HEK293 (cell line): ENCODE measurements at regions not wholly inside any gene's neighbourhood (a gene's known extent, or its start where the extent isn't known, plus 50 kb on each side); places are given as distances from the start of the nearest gene placed in this dataset.
A peak's percentile ranks its signal among the peaks of the same experiment; 100 is the strongest.

Experiments used
- CTCF ChIA-PET: fragments of 350-600 bp; formaldehyde crosslinking; extraction: SDS; loops from one replicate; lab custom pipeline; 2021; ENCODE audit warnings: antibody characterized with exemption; lab: Yijun Ruan, JAX
- POLR2A ChIA-PET: fragments of 300-600 bp; formaldehyde crosslinking; extraction: SDS; loops from one replicate; lab custom pipeline; 2020; ENCODE audit warnings: antibody characterized with exemption, inconsistent platforms; lab: Yijun Ruan, JAX
- H3K27ac ChIP-seq: fragments of 200-500 bp; sonication (Bioruptor generic); 2 replicates; pipeline ENCODE4 v1.5.1; 2014; ENCODE audit warnings: low read depth, low read length, control low read depth, inconsistent platforms; ENCODE audit errors: extremely low read depth
- H3K36me3 ChIP-seq, 2 experiments: fragments of 200-500 bp in 1 of 2; sonication (Bioruptor generic) in 1 of 2; 1 replicate in 1 of 2; 2 replicates in 1 of 2; pipeline ENCODE4 v1.5.1; 2014 to 2017; ENCODE audit warnings: inconsistent platforms in 2 of 2, low read length in 2 of 2; ENCODE audit not compliant: control insufficient read depth in 2 of 2, insufficient read depth in 1 of 2
- H3K4me1 ChIP-seq: fragments of 200-500 bp; sonication (Bioruptor generic); 2 replicates; pipeline ENCODE4 v1.5.1; 2014; ENCODE audit warnings: mild to moderate bottlenecking, low read length, inconsistent platforms; ENCODE audit not compliant: control insufficient read depth, insufficient read depth
- H3K4me3 ChIP-seq: 2 replicates; pipeline ENCODE4 v1.5.1; 2011; ENCODE audit warnings: low read depth, mild to moderate bottlenecking, control low read depth, low read length, moderate library complexity
- H3K9me3 ChIP-seq: fragments of 200-500 bp; sonication (Bioruptor generic); 2 replicates; pipeline ENCODE4 v1.5.1; 2014; ENCODE audit warnings: low read depth, low read length, inconsistent platforms; ENCODE audit not compliant: control insufficient read depth, insufficient read depth
- KLF1 ChIP-seq: fragments of 450-650 bp; formaldehyde crosslinking; IDR thresholded peaks from 2 replicates; pipeline ENCODE4 v1.5.1; 2016; ENCODE audit warnings: missing biosample characterization, missing genetic modification characterization
- SCRT1 ChIP-seq: fragments of 450-650 bp; formaldehyde crosslinking; IDR thresholded peaks from 2 replicates; pipeline ENCODE4 v1.5.1; 2016; ENCODE audit warnings: missing biosample characterization, missing genetic modification characterization, borderline replicate concordance
- SETDB1 ChIP-seq: IDR thresholded peaks from one replicate; pipeline ENCODE4 v1.6.1; 2017; ENCODE audit warnings: mild to moderate bottlenecking, low read length, moderate library complexity, mixed read lengths; ENCODE audit not compliant: insufficient read length
- YY2 ChIP-seq: fragments of 450-650 bp; formaldehyde crosslinking; IDR thresholded peaks from 2 replicates; pipeline ENCODE4 v1.5.1; 2016; ENCODE audit warnings: missing biosample characterization, missing genetic modification characterization
- ZFHX2 ChIP-seq: fragments of 450-650 bp; formaldehyde crosslinking; conservative IDR thresholded peaks from 2 replicates; pipeline ENCODE4 v1.5.1; 2016; ENCODE audit warnings: missing biosample characterization, missing genetic modification characterization
- ZIC2 ChIP-seq: fragments of 450-650 bp; formaldehyde crosslinking; IDR thresholded peaks from 2 replicates; pipeline ENCODE4 v1.5.1; 2016; ENCODE audit warnings: missing biosample characterization, missing genetic modification characterization
- ZNF112 ChIP-seq: fragments of 450-650 bp; formaldehyde crosslinking; IDR thresholded peaks from 2 replicates; pipeline ENCODE4 v1.5.0; 2017; ENCODE audit warnings: missing biosample characterization, missing genetic modification characterization
- ZNF175 ChIP-seq: fragments of 450-650 bp; formaldehyde crosslinking; IDR thresholded peaks from 2 replicates; pipeline ENCODE4 v1.5.1; 2016; ENCODE audit warnings: missing biosample characterization, missing genetic modification characterization
- ZNF2 ChIP-seq: fragments of 450-650 bp; formaldehyde crosslinking; IDR thresholded peaks from 2 replicates; pipeline ENCODE4 v1.5.1; 2016; ENCODE audit warnings: missing biosample characterization, missing genetic modification characterization
- ZNF211 ChIP-seq: fragments of 450-650 bp; formaldehyde crosslinking; IDR thresholded peaks from 2 replicates; pipeline ENCODE4 v1.5.1; 2016; ENCODE audit warnings: low read depth, missing biosample characterization, missing genetic modification characterization
- ZNF23 ChIP-seq: fragments of 450-650 bp; formaldehyde crosslinking; IDR thresholded peaks from 2 replicates; pipeline ENCODE4 v1.5.1; 2016; ENCODE audit warnings: missing biosample characterization, missing genetic modification characterization, borderline replicate concordance
- ZNF292 ChIP-seq: fragments of 450-650 bp; formaldehyde crosslinking; IDR thresholded peaks from 2 replicates; pipeline ENCODE4 v1.5.1; 2016; ENCODE audit warnings: low read depth, missing biosample characterization, missing genetic modification characterization, borderline replicate concordance
- ZNF404 ChIP-seq: fragments of 450-650 bp; formaldehyde crosslinking; IDR thresholded peaks from 2 replicates; pipeline ENCODE4 v1.5.1; 2017; ENCODE audit warnings: missing biosample characterization, missing genetic modification characterization
- ZNF529 ChIP-seq: fragments of 450-650 bp; formaldehyde crosslinking; IDR thresholded peaks from 2 replicates; pipeline ENCODE4 v1.5.1; 2017; ENCODE audit warnings: missing genetic modification characterization, missing biosample characterization; ENCODE audit not compliant: insufficient replicate concordance
- ZNF626 ChIP-seq: fragments of 450-650 bp; sonication (Bioruptor Pico); formaldehyde crosslinking; IDR thresholded peaks from 2 replicates; pipeline ENCODE4 v1.5.1; 2018; ENCODE audit warnings: missing biosample characterization, missing genetic modification characterization, inconsistent platforms
- ZNF660 ChIP-seq: fragments of 450-650 bp; IDR thresholded peaks from 2 replicates; pipeline ENCODE4 v1.5.1; 2018; ENCODE audit warnings: missing biosample characterization, mild to moderate bottlenecking, missing genetic modification characterization
- ZNF701 ChIP-seq: fragments of 450-650 bp; formaldehyde crosslinking; IDR thresholded peaks from 2 replicates; pipeline ENCODE4 v1.5.1; 2016; ENCODE audit warnings: missing biosample characterization, missing genetic modification characterization
- ZNF76 ChIP-seq: fragments of 450-650 bp; formaldehyde crosslinking; IDR thresholded peaks from 2 replicates; pipeline ENCODE4; 2016; ENCODE audit warnings: low read depth, missing biosample characterization, missing genetic modification characterization, borderline replicate concordance
- ZNF785 ChIP-seq: fragments of 450-650 bp; formaldehyde crosslinking; IDR thresholded peaks from 2 replicates; pipeline ENCODE4 v1.5.1; 2016; ENCODE audit warnings: missing biosample characterization, missing genetic modification characterization
- ZNF843 ChIP-seq: fragments of 450-650 bp; formaldehyde crosslinking; IDR thresholded peaks from 2 replicates; pipeline ENCODE4 v1.5.1; 2016; ENCODE audit warnings: missing biosample characterization, missing genetic modification characterization
- TF ChIP-seq, protein P1 (sequence below): fragments of 450-650 bp; formaldehyde crosslinking; IDR thresholded peaks from 2 replicates; pipeline ENCODE4 v1.5.1; 2016; ENCODE audit warnings: missing biosample characterization, missing genetic modification characterization
- TF ChIP-seq, protein P2 (sequence below): fragments of 450-650 bp; formaldehyde crosslinking; IDR thresholded peaks from 2 replicates; pipeline ENCODE4 v1.5.0; 2017; ENCODE audit warnings: missing biosample characterization, missing genetic modification characterization, borderline replicate concordance
- TF ChIP-seq, protein P3 (sequence below): fragments of 450-650 bp; formaldehyde crosslinking; IDR thresholded peaks from 2 replicates; pipeline ENCODE4; 2016; ENCODE audit warnings: missing biosample characterization, missing genetic modification characterization

DNA sequence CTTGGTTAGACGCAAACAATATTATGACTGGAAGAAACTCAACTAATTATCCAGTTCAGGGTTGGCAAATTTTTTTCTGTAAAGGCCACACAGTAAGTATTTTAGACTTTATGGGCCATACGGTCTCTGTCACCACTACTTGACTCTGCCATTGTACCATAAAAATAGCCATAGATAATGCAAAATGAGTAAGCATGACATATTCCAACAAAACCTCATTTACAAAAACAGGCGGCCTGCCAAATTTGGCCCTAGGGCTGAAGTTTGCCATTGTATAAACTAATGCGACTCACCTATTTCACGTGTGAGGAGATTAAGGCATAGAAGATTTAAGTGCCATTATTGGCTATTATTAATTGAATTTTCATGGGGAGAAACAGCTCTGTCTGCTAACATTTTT lies 116.8 kb upstream of the CNTN6 start:
- Histone ChIP-seq H3K36me3 (no peaks in the 10 kb centered on the region), H3K4me3 (no peak overlapping the region), H3K27ac (no peak overlapping the region), H3K9me3 (no peaks in the 10 kb centered on the region), H3K4me1 (no peaks in the 10 kb centered on the region)
- TF ChIP-seq ZNF292 (tag by site-specific recombination) (no peak), ZNF785 (no peak), YY2 (no peak)
- TF ChIP-seq, protein P1, sequence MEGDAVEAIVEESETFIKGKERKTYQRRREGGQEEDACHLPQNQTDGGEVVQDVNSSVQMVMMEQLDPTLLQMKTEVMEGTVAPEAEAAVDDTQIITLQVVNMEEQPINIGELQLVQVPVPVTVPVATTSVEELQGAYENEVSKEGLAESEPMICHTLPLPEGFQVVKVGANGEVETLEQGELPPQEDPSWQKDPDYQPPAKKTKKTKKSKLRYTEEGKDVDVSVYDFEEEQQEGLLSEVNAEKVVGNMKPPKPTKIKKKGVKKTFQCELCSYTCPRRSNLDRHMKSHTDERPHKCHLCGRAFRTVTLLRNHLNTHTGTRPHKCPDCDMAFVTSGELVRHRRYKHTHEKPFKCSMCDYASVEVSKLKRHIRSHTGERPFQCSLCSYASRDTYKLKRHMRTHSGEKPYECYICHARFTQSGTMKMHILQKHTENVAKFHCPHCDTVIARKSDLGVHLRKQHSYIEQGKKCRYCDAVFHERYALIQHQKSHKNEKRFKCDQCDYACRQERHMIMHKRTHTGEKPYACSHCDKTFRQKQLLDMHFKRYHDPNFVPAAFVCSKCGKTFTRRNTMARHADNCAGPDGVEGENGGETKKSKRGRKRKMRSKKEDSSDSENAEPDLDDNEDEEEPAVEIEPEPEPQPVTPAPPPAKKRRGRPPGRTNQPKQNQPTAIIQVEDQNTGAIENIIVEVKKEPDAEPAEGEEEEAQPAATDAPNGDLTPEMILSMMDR (tag by site-specific recombination) = no peak
- ChIA-PET CTCF (no interaction called here), POLR2A (no interaction called here)

DNA sequence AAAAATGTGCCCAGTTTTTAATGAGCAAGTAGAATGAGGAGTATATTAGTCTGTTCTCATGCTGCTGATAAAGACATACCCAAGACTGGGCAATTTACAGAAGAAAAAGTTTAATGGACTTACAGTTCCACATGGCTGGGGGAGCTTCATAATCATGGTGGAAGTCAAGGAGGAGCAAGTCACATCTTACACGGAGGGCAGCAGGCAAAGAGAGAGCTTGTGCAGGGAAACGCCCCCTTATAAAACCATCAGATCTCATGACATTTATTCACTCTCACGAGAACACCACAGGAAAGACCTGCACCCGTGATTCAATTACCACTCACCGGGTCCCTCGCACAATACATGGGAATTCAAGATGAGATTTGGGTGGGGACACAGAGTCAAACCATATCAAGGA lies 111.7 kb upstream of the CNTN6 start:
- Histone ChIP-seq H3K27ac (no peak overlapping the region), H3K36me3 (no peaks in the 10 kb centered on the region), H3K4me3 (no peak overlapping the region), H3K4me1 (no peaks in the 10 kb centered on the region), H3K9me3 (no peaks in the 10 kb centered on the region)
- CTCF ChIA-PET = no interaction called here
- POLR2A ChIA-PET = no interaction called here
- TF ChIP-seq, protein P2, sequence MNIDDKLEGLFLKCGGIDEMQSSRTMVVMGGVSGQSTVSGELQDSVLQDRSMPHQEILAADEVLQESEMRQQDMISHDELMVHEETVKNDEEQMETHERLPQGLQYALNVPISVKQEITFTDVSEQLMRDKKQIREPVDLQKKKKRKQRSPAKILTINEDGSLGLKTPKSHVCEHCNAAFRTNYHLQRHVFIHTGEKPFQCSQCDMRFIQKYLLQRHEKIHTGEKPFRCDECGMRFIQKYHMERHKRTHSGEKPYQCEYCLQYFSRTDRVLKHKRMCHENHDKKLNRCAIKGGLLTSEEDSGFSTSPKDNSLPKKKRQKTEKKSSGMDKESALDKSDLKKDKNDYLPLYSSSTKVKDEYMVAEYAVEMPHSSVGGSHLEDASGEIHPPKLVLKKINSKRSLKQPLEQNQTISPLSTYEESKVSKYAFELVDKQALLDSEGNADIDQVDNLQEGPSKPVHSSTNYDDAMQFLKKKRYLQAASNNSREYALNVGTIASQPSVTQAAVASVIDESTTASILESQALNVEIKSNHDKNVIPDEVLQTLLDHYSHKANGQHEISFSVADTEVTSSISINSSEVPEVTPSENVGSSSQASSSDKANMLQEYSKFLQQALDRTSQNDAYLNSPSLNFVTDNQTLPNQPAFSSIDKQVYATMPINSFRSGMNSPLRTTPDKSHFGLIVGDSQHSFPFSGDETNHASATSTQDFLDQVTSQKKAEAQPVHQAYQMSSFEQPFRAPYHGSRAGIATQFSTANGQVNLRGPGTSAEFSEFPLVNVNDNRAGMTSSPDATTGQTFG (tag by site-specific recombination) = no peak
- TF ChIP-seq SETDB1 = peak; percentile 57

GRCh38 chr3:988785-989184 lies 104.0 kb upstream of the CNTN6 start:
- Histone ChIP-seq H3K27ac (no peak overlapping the region), H3K36me3 (no peaks in the 10 kb centered on the region), H3K9me3 (no peaks in the 10 kb centered on the region), H3K4me1 (no peaks in the 10 kb centered on the region), H3K4me3 (no peak overlapping the region)
- TF ChIP-seq ZNF175 (tag by site-specific recombination) (no peak), ZFHX2 (tag by site-specific recombination) (no peak)
- POLR2A ChIA-PET = no interaction called here
- CTCF ChIA-PET = no interaction called here

- Histone ChIP-seq H3K27ac (no peak overlapping the region), H3K9me3 (no peaks in the 10 kb centered on the region), H3K4me1 (no peaks in the 10 kb centered on the region), H3K4me3 (no peak overlapping the region), H3K36me3 (no peaks in the 10 kb centered on the region)
- POLR2A ChIA-PET = no interaction called here
- TF ChIP-seq, protein P3, sequence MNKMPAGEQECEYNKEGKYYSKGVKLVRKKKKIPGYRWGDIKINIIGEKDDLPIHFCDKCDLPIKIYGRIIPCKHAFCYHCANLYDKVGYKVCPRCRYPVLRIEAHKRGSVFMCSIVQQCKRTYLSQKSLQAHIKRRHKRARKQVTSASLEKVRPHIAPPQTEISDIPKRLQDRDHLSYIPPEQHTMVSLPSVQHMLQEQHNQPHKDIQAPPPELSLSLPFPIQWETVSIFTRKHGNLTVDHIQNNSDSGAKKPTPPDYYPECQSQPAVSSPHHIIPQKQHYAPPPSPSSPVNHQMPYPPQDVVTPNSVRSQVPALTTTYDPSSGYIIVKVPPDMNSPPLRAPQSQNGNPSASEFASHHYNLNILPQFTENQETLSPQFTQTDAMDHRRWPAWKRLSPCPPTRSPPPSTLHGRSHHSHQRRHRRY (tag by site-specific recombination) = no peak
- TF ChIP-seq SCRT1 = no peak
- TF ChIP-seq ZNF2 = no peak
- TF ChIP-seq ZNF529 (tag by site-specific recombination) = no peak
- TF ChIP-seq ZNF701 = no peak
- TF ChIP-seq ZNF660 = no peak
- no peak for TF ChIP-seq SETDB1
- TF ChIP-seq YY2 = no peak
- no peak for TF ChIP-seq ZIC2 (tag by site-specific recombination)
- TF ChIP-seq ZNF76 = no peak
- TF ChIP-seq ZNF626 = no peak
- no peak for TF ChIP-seq ZNF211 (tag by site-specific recombination)
- no peak for TF ChIP-seq KLF1
- no peak for TF ChIP-seq ZNF23 (tag by site-specific recombination)
- no peak for TF ChIP-seq ZNF112 (tag by site-specific recombination)
- TF ChIP-seq ZNF843 = no peak
- TF ChIP-seq ZNF404 (tag by site-specific recombination) = no peak
- CTCF ChIA-PET = no interaction called here
Measured at GRCh38 chr3:992871-993270, 100.0 kb upstream of the CNTN6 start.
